Effector memory CD4-positive, alpha-beta T cell (primary cell): ENCODE measurements at regions not wholly inside any gene's neighbourhood (a gene's known extent, or its start where the extent isn't known, plus 50 kb on each side); places are given as distances from the start of the nearest gene placed in this dataset.

Source experiments
- DNase-seq, 3 donors: peaks; one replicate each; pipeline ENCODE4 v3.0.0-alpha.2; 2020
- H3K27ac ChIP-seq: 2 replicates; pipeline ENCODE4 v1.7.0; 2013; ENCODE audit warnings: mild to moderate bottlenecking, low read length, moderate library complexity; ENCODE audit not compliant: insufficient read depth, poor library complexity, severe bottlenecking
- H3K27me3 ChIP-seq: replicated peaks from 2 replicates; pipeline ENCODE4 v1.7.0; 2013; ENCODE audit warnings: mild to moderate bottlenecking, low read length; ENCODE audit not compliant: insufficient read depth, control insufficient read depth, poor library complexity, severe bottlenecking
- H3K36me3 ChIP-seq: 2 replicates; pipeline ENCODE4 v1.7.0; 2013; ENCODE audit warnings: mild to moderate bottlenecking, low read length, moderate library complexity; ENCODE audit not compliant: control insufficient read depth, insufficient read depth
- H3K4me1 ChIP-seq: 2 replicates; pipeline ENCODE4 v1.7.0; 2013; ENCODE audit warnings: low read length, mild to moderate bottlenecking; ENCODE audit not compliant: control insufficient read depth, insufficient read depth, poor library complexity, severe bottlenecking
- H3K4me3 ChIP-seq: 2 replicates; pipeline ENCODE4 v1.7.0; 2013; ENCODE audit warnings: low read length, low read depth, mild to moderate bottlenecking; ENCODE audit not compliant: insufficient read depth, poor library complexity, severe bottlenecking
- H3K9me3 ChIP-seq: 2 replicates; pipeline ENCODE4 v1.7.0; 2013; ENCODE audit warnings: mild to moderate bottlenecking, low read length, moderate library complexity; ENCODE audit not compliant: control insufficient read depth

- no peaks in the 10 kb centered on the region for H3K4me1 ChIP-seq
These were observed 87.4 kb upstream of the ERRFI1 start for GRCh38 chr1:8113262-8114220.

GRCh38 chr1:8112611-8113261 is 86.6 kb upstream of the ERRFI1 start:
- H3K27ac ChIP-seq: no peak overlapping the region
- no peaks in the 10 kb centered on the region for H3K4me1 ChIP-seq
- H3K27me3 ChIP-seq: no peaks in the 10 kb centered on the region
- no peak overlapping the region for H3K4me3 ChIP-seq
- H3K36me3 ChIP-seq: no peaks in the 10 kb centered on the region
- DNase-seq: no peak
- H3K9me3 ChIP-seq: no peaks in the 10 kb centered on the region

More at GRCh38 chr1:8113262-8114220, 87.4 kb upstream of the ERRFI1 start:
- Histone ChIP-seq H3K27me3 (no peaks in the 10 kb centered on the region), H3K36me3 (no peaks in the 10 kb centered on the region), H3K9me3 (no peaks in the 10 kb centered on the region), H3K27ac (no peak overlapping the region), H3K4me3 (no peak overlapping the region)
- no peak for DNase-seq

GRCh38 chr1:8111560-8111959 is 85.5 kb upstream of the ERRFI1 start:
- no peak overlapping the region for H3K27ac ChIP-seq
- H3K4me1 ChIP-seq: no peaks in the 10 kb centered on the region

GRCh38 chr1:8109216-8109615 is 83.1 kb upstream of the ERRFI1 start:
- H3K4me1 ChIP-seq: no peaks in the 10 kb centered on the region
- DNase-seq: no peak
- H3K4me3 ChIP-seq: no peak overlapping the region
- no peaks in the 10 kb centered on the region for H3K36me3 ChIP-seq
- H3K27ac ChIP-seq: no peak overlapping the region
- H3K27me3 ChIP-seq: no peaks in the 10 kb centered on the region
- no peaks in the 10 kb centered on the region for H3K9me3 ChIP-seq

More at GRCh38 chr1:8111560-8111959, 85.5 kb upstream of the ERRFI1 start:
- DNase-seq: no peak
- H3K27me3 ChIP-seq: no peaks in the 10 kb centered on the region
- H3K9me3 ChIP-seq: no peaks in the 10 kb centered on the region
- H3K36me3 ChIP-seq: no peaks in the 10 kb centered on the region
- no peak overlapping the region for H3K4me3 ChIP-seq

GRCh38 chr1:8107897-8108296 is 81.8 kb upstream of the ERRFI1 start:
- H3K27ac ChIP-seq: no peak overlapping the region
- H3K4me1 ChIP-seq: no peaks in the 10 kb centered on the region
- H3K27me3 ChIP-seq: no peaks in the 10 kb centered on the region
- DNase-seq: no peak
- no peak overlapping the region for H3K4me3 ChIP-seq
- no peaks in the 10 kb centered on the region for H3K9me3 ChIP-seq
- H3K36me3 ChIP-seq: no peaks in the 10 kb centered on the region

- DNase-seq: no peak
- no peaks in the 10 kb centered on the region for H3K27me3 ChIP-seq
- no peaks in the 10 kb centered on the region for H3K4me1 ChIP-seq
- H3K4me3 ChIP-seq: no peak overlapping the region
- no peaks in the 10 kb centered on the region for H3K36me3 ChIP-seq
- no peaks in the 10 kb centered on the region for H3K9me3 ChIP-seq
- no peak overlapping the region for H3K27ac ChIP-seq
These were observed 78.4 kb upstream of the ERRFI1 start for GRCh38 chr1:8104278-8105236.

- DNase-seq: no peak
- Histone ChIP-seq H3K4me1 (peaks cover 7% of the 10 kb centered on the region), H3K36me3 (no peaks in the 10 kb centered on the region), H3K27ac (no peak overlapping the region), H3K27me3 (no peaks in the 10 kb centered on the region), H3K9me3 (no peaks in the 10 kb centered on the region), H3K4me3 (no peak overlapping the region)
These were observed 71.8 kb upstream of the ERRFI1 start for GRCh38 chr1:8097908-8098307.

GRCh38 chr1:8097077-8097799 is 71.1 kb upstream of the ERRFI1 start:
- Histone ChIP-seq H3K36me3 (no peaks in the 10 kb centered on the region), H3K9me3 (no peaks in the 10 kb centered on the region), H3K27me3 (no peaks in the 10 kb centered on the region), H3K4me3 (no peak overlapping the region), H3K27ac (no peak overlapping the region), H3K4me1 (peaks cover 7% of the 10 kb centered on the region)
- DNase-seq: no peak
